ENCODE measurements at regions not wholly inside any gene's neighbourhood (a gene's known extent, or its start where the extent isn't known, plus 50 kb on each side); places are given as distances from the start of the nearest gene placed in this dataset.
"Not testable (repeated sequence)": the region's sequence is repeated elsewhere in the genome, so short reads cannot be mapped to it uniquely, and the experiment has no call there.

GRCh38 chr6:112539355-112539754 is 192.2 kb downstream of the RFPL4B start:
- peaks cover 8% of the 10 kb centered on the region for H3K36me3 Mint-ChIP-seq (ENCODE audit: unreplicated experiment)
- H3K4me1 Mint-ChIP-seq (ENCODE audit: unreplicated experiment) = peaks cover 8% of the 10 kb centered on the region
- TF ChIP-seq, protein P1, sequence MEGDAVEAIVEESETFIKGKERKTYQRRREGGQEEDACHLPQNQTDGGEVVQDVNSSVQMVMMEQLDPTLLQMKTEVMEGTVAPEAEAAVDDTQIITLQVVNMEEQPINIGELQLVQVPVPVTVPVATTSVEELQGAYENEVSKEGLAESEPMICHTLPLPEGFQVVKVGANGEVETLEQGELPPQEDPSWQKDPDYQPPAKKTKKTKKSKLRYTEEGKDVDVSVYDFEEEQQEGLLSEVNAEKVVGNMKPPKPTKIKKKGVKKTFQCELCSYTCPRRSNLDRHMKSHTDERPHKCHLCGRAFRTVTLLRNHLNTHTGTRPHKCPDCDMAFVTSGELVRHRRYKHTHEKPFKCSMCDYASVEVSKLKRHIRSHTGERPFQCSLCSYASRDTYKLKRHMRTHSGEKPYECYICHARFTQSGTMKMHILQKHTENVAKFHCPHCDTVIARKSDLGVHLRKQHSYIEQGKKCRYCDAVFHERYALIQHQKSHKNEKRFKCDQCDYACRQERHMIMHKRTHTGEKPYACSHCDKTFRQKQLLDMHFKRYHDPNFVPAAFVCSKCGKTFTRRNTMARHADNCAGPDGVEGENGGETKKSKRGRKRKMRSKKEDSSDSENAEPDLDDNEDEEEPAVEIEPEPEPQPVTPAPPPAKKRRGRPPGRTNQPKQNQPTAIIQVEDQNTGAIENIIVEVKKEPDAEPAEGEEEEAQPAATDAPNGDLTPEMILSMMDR (IDR thresholded peaks at IDR 0.05) = no peak
- no peak for DNase-seq (ENCODE audit: extremely low spot score, unreplicated experiment)
- H3K4me3 Mint-ChIP-seq (ENCODE audit: unreplicated experiment) = no peak overlapping the region
- no peaks in the 10 kb centered on the region for H3K27me3 Mint-ChIP-seq (ENCODE audit: unreplicated experiment)
- no peak overlapping the region for H3K27ac Mint-ChIP-seq (ENCODE audit: unreplicated experiment)
- peaks cover 21% of the 10 kb centered on the region for H3K9me3 Mint-ChIP-seq (ENCODE audit: unreplicated experiment)

DNA sequence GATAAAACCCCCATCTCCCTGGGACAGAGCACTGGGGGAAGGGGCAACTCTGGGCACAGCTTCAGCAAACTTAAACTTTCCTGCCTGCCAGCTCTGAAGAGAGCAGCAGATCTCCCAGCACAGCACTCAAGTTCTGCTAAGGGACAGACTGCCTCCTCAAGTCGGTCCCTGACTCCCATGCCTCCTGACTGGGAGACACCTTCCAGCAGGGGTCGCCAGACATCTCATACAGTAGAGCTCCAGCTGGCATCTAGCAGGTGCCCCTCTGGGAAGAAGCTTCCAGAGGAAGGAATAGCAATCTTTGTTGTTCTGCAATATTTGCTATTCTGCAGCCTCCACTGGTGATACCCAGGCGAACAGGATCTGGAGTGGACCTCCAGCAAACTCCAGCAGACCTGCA is 194.7 kb downstream of the RFPL4B start:
- H3K4me3 Mint-ChIP-seq (ENCODE audit: unreplicated experiment); H3K4me1 Mint-ChIP-seq (ENCODE audit: unreplicated experiment); H3K36me3 Mint-ChIP-seq (ENCODE audit: unreplicated experiment); H3K27me3 Mint-ChIP-seq (ENCODE audit: unreplicated experiment); DNase-seq (ENCODE audit: extremely low spot score, unreplicated experiment); H3K27ac Mint-ChIP-seq (ENCODE audit: unreplicated experiment): not testable (repeated sequence)
- peaks cover 14% of the 10 kb centered on the region for H3K9me3 Mint-ChIP-seq (ENCODE audit: unreplicated experiment)

- not testable (repeated sequence) for H3K4me1 Mint-ChIP-seq (ENCODE audit: unreplicated experiment); DNase-seq (ENCODE audit: extremely low spot score, unreplicated experiment); H3K4me3 Mint-ChIP-seq (ENCODE audit: unreplicated experiment); H3K27ac Mint-ChIP-seq (ENCODE audit: unreplicated experiment); H3K27me3 Mint-ChIP-seq (ENCODE audit: unreplicated experiment)
- peaks cover 19% of the 10 kb centered on the region for H3K9me3 Mint-ChIP-seq (ENCODE audit: unreplicated experiment)
- peaks cover 11% of the 10 kb centered on the region for H3K36me3 Mint-ChIP-seq (ENCODE audit: unreplicated experiment)
Measured at GRCh38 chr6:112547321-112548085, 200.4 kb downstream of the RFPL4B start.

DNA sequence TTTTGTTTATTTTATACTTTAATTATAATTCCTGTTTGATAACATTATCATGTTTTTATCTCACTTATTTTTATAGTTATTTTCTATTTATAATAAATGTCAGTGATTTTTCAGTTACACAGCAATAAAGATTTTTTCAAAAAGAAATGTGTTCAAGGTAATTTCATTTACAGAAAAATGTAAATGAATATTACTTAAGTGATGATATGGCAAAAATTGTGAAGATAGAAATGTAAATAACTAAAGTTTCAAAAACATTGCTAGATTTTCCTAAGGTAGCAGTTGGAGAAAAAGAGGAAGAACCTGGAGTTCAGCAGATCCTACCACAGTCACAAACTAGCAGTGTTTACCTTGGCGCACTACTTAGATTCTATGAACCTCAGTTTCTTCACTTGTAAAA is 202.6 kb downstream of the RFPL4B start:
- H3K4me1 Mint-ChIP-seq (ENCODE audit: unreplicated experiment) = peaks cover 2% of the 10 kb centered on the region
- H3K36me3 Mint-ChIP-seq (ENCODE audit: unreplicated experiment) = peaks cover 4% of the 10 kb centered on the region
- H3K27ac Mint-ChIP-seq (ENCODE audit: unreplicated experiment) = no peak overlapping the region
- peaks cover 7% of the 10 kb centered on the region for H3K9me3 Mint-ChIP-seq (ENCODE audit: unreplicated experiment)
- DNase-seq (ENCODE audit: extremely low spot score, unreplicated experiment) = no peak
- no peak overlapping the region for H3K4me3 Mint-ChIP-seq (ENCODE audit: unreplicated experiment)
- no peaks in the 10 kb centered on the region for H3K27me3 Mint-ChIP-seq (ENCODE audit: unreplicated experiment)
- TF ChIP-seq, protein P1 (IDR thresholded peaks at IDR 0.05) = no peak

GRCh38 chr6:112557435-112557834 is 210.3 kb downstream of the RFPL4B start:
- H3K27me3 Mint-ChIP-seq (ENCODE audit: unreplicated experiment) = no peaks in the 10 kb centered on the region
- DNase-seq (ENCODE audit: extremely low spot score, unreplicated experiment) = no peak
- H3K4me3 Mint-ChIP-seq (ENCODE audit: unreplicated experiment) = no peak overlapping the region
- no peaks in the 10 kb centered on the region for H3K4me1 Mint-ChIP-seq (ENCODE audit: unreplicated experiment)
- no peaks in the 10 kb centered on the region for H3K36me3 Mint-ChIP-seq (ENCODE audit: unreplicated experiment)
- TF ChIP-seq, protein P1 (IDR thresholded peaks at IDR 0.05) = no peak
- peaks cover 8% of the 10 kb centered on the region for H3K9me3 Mint-ChIP-seq (ENCODE audit: unreplicated experiment)
- no peak overlapping the region for H3K27ac Mint-ChIP-seq (ENCODE audit: unreplicated experiment)

GRCh38 chr6:112557961-112558360 is 210.8 kb downstream of the RFPL4B start:
- no peaks in the 10 kb centered on the region for H3K36me3 Mint-ChIP-seq (ENCODE audit: unreplicated experiment)
- no peaks in the 10 kb centered on the region for H3K27me3 Mint-ChIP-seq (ENCODE audit: unreplicated experiment)
- H3K9me3 Mint-ChIP-seq (ENCODE audit: unreplicated experiment) = peaks cover 8% of the 10 kb centered on the region
- no peak for DNase-seq (ENCODE audit: extremely low spot score, unreplicated experiment)
- peaks cover 5% of the 10 kb centered on the region for H3K4me1 Mint-ChIP-seq (ENCODE audit: unreplicated experiment)
- H3K4me3 Mint-ChIP-seq (ENCODE audit: unreplicated experiment) = no peak overlapping the region
- H3K27ac Mint-ChIP-seq (ENCODE audit: unreplicated experiment) = no peak overlapping the region
- TF ChIP-seq, protein P1 (IDR thresholded peaks at IDR 0.05) = no peak

All from osteocyte (in vitro differentiated cells).